GM12878 (cell line): ENCODE measurements at regions not wholly inside any gene's neighbourhood (a gene's known extent, or its start where the extent isn't known, plus 50 kb on each side); places are given as distances from the start of the nearest gene placed in this dataset.

ENCODE experiments used
- ATAC-seq: fragments of 200-7000 bp; cut with Tn5 transposase; 3 replicates; pipeline ENCODE4 v1.9.1; 2020; ENCODE audit warnings: mild to moderate bottlenecking, moderate library complexity
- BruUV-seq: library from RNA; stranded (reverse); fragments of 400-500 nt; replicated peaks from 2 replicates; lab custom pipeline; 2021; lab: Mats Ljungman, UMichigan
- CTCF ChIA-PET: fragments of 300-600 bp; sonication (Branson Sonifier 250); formaldehyde crosslinking; extraction: SDS; loops from one replicate; lab custom pipeline; 2021; ENCODE audit warnings: inconsistent platforms; lab: Yijun Ruan, JAX
- POLR2A ChIA-PET: fragments of 350-600 bp; formaldehyde crosslinking; extraction: SDS; loops from one replicate; lab custom pipeline; 2021; ENCODE audit warnings: inconsistent platforms; lab: Charles Lee
- RAD21 ChIA-PET: fragments of 300-600 bp; sonication (Branson Sonifier 250); formaldehyde crosslinking; loops from one replicate; lab custom pipeline; 2023; ENCODE audit warnings: antibody characterized with exemption; ENCODE audit not compliant: unreplicated experiment; lab: Charles Lee
- SMC1A ChIA-PET: fragments of 300-600 bp; sonication (Branson Sonifier 250); formaldehyde crosslinking; loops from one replicate; lab custom pipeline; 2023; ENCODE audit not compliant: unreplicated experiment, uncharacterized antibody; lab: Charles Lee
- DNase-seq: peaks from one replicate; pipeline ENCODE4 v3.0.0-alpha.2; 2011; ENCODE audit warnings: low read depth, low spot score
- FAIRE-seq: peaks from 3 replicates; lab custom pipeline; 2011; peaks lifted over from hg19 to GRCh38; lab: Jason Lieb, UNC
- H2AFZ ChIP-seq: 2 replicates; pipeline ENCODE4 v1.6.0; 2011; ENCODE audit warnings: low read depth, low read length, control low read depth; ENCODE audit not compliant: control insufficient read depth
- H3K27ac ChIP-seq: 2 replicates; pipeline ENCODE4 v1.5.1; 2011; ENCODE audit warnings: control low read depth; ENCODE audit not compliant: control insufficient read depth, insufficient read depth
- H3K27me3 ChIP-seq, 2 experiments: replicated peaks in 1 of 2; 2 replicates each; pipeline versions ENCODE4 v1.6.0 to v1.6.1; 2011; ENCODE audit warnings: low read length in 1 of 2; ENCODE audit not compliant: control insufficient read depth in 2 of 2, insufficient read depth in 2 of 2
- H3K36me3 ChIP-seq, 2 experiments: 2 replicates each; pipeline ENCODE4 v1.5.1; 2011; ENCODE audit warnings: low read length in 1 of 2; ENCODE audit not compliant: control insufficient read depth in 2 of 2, insufficient read depth in 2 of 2
- H3K4me1 ChIP-seq: 2 replicates; pipeline ENCODE4 v1.6.1; 2011; ENCODE audit warnings: mild to moderate bottlenecking, low read length, moderate library complexity, mixed read lengths; ENCODE audit not compliant: control insufficient read depth, insufficient read depth
- H3K4me2 ChIP-seq: 2 replicates; pipeline ENCODE4 v1.6.0; 2011; ENCODE audit warnings: control low read depth; ENCODE audit not compliant: control insufficient read depth, insufficient read depth
- H3K4me3 ChIP-seq: fragments of 200-600 bp; sonication (generic); 2 replicates; pipeline ENCODE4 v1.5.1; 2016
- H3K79me2 ChIP-seq: 2 replicates; pipeline ENCODE4 v1.6.0; 2011; ENCODE audit warnings: low read length; ENCODE audit not compliant: control insufficient read depth, insufficient read depth
- H3K9ac ChIP-seq: 2 replicates; pipeline ENCODE4 v1.8.0; 2011; ENCODE audit warnings: low read length, control low read depth, mixed read lengths; ENCODE audit not compliant: control insufficient read depth, insufficient read depth
- H3K9me3 ChIP-seq: replicated peaks from 3 replicates; pipeline ENCODE4 v1.5.1; 2011; ENCODE audit warnings: mild to moderate bottlenecking, low read length; ENCODE audit not compliant: control insufficient read depth, insufficient read depth
- H4K20me1 ChIP-seq: 2 replicates; pipeline ENCODE4 v1.6.0; 2011; ENCODE audit not compliant: control insufficient read depth, insufficient read depth
- ASH2L ChIP-seq: fragments of 300-600, 200-600 bp; sonication (generic); IDR thresholded peaks from 2 replicates; pipeline ENCODE4 v1.6.1; 2017; ENCODE audit warnings: low read depth, mild to moderate bottlenecking, borderline replicate concordance
- BCL11A ChIP-seq: IDR thresholded peaks from 2 replicates; pipeline ENCODE4 v1.6.1; 2011; ENCODE audit warnings: low read depth, low read length
- BHLHE40 ChIP-seq, 2 experiments: fragments of 450-650 bp in 1 of 2; IDR thresholded peaks; 2 replicates each; pipeline ENCODE4 v1.6.1; 2011 to 2017; ENCODE audit warnings: low read depth in 2 of 2, borderline replicate concordance in 1 of 2, improper control_type of control experiment in 1 of 2, low read length in 1 of 2, mild to moderate bottlenecking in 1 of 2
- CREB1 ChIP-seq: IDR thresholded peaks from 2 replicates; pipeline ENCODE4 v1.6.1; 2012; ENCODE audit warnings: low read depth, mild to moderate bottlenecking, inconsistent platforms
- KAT2A ChIP-seq: conservative IDR thresholded peaks from 2 replicates; pipeline ENCODE4 v1.6.1; 2011; ENCODE audit warnings: low read depth, low read length; ENCODE audit not compliant: control insufficient read depth
- MXI1 ChIP-seq: fragments of 150-350 bp; IDR thresholded peaks from 2 replicates; pipeline ENCODE4 v1.6.1; 2011; ENCODE audit warnings: low read depth, mild to moderate bottlenecking, inconsistent platforms, low read length, improper control_type of control experiment
- MYC ChIP-seq: IDR thresholded peaks from 2 replicates; pipeline ENCODE4 v1.6.1; 2011; ENCODE audit warnings: mild to moderate bottlenecking, low read length, moderate library complexity, inconsistent platforms; ENCODE audit not compliant: insufficient read depth, insufficient replicate concordance, insufficient read length, severe bottlenecking
- NFIC ChIP-seq: IDR thresholded peaks from 2 replicates; pipeline ENCODE4 v1.6.1; 2012; ENCODE audit warnings: low read depth, mild to moderate bottlenecking, inconsistent platforms, low read length, moderate library complexity
- PAX8 ChIP-seq: fragments of 450-650 bp; IDR thresholded peaks from 2 replicates; pipeline ENCODE4 v1.6.1; 2017; ENCODE audit warnings: mild to moderate bottlenecking, moderate library complexity
- POLR2AphosphoS5 ChIP-seq: IDR thresholded peaks from 2 replicates; pipeline ENCODE4 v1.6.1; 2011; ENCODE audit warnings: mild to moderate bottlenecking, low read length, inconsistent platforms
- RAD21 ChIP-seq: IDR thresholded peaks from 2 replicates; pipeline ENCODE4 v1.6.1; 2011; ENCODE audit warnings: mild to moderate bottlenecking, low read depth, low read length, moderate library complexity; ENCODE audit not compliant: insufficient read depth
- SP1 ChIP-seq: IDR thresholded peaks from one replicate; pipeline ENCODE4 v1.6.1; 2011; ENCODE audit warnings: low read depth, low read length
- STAT1 ChIP-seq: fragments of 450-650 bp; conservative IDR thresholded peaks from 2 replicates; pipeline ENCODE4 v1.6.1; 2014; ENCODE audit warnings: antibody characterized with exemption, mild to moderate bottlenecking
- SUZ12 ChIP-seq: fragments of 200-600 bp; sonication (generic); IDR thresholded peaks from one replicate; pipeline ENCODE4 v1.6.1; 2018; ENCODE audit warnings: antibody characterized with exemption, mild to moderate bottlenecking; ENCODE audit not compliant: unreplicated experiment
- WGBS: methylation state at CpG from one replicate; pipeline ENCODE4 v1.1.6; 2016; ENCODE audit warnings: low lambda C conversion rate; ENCODE audit not compliant: insufficient replicate concordance, insufficient coverage; ENCODE audit errors: missing lambda C conversion rate; 5-methylcytosine and 5-hydroxymethylcytosine counted together
- in situ Hi-C: fragments of 300-500 bp; cut with MboI; formaldehyde crosslinking; loops from 9 replicates; pipeline ENCODE4 v1.14.3; 2018; ENCODE audit warnings: mixed read lengths
- intact Hi-C: fragments of 100-400 bp; cut with micrococcal nuclease; formaldehyde crosslinking; loops from one replicate; pipeline ENCODE4 v1.14.2; 2022; ENCODE audit not compliant: unreplicated experiment
- TF ChIP-seq, protein P1 (sequence below): fragments of 450-650 bp; IDR thresholded peaks from 2 replicates; pipeline ENCODE4 v1.6.1; 2017; ENCODE audit warnings: low read depth, mild to moderate bottlenecking, moderate library complexity

DNA sequence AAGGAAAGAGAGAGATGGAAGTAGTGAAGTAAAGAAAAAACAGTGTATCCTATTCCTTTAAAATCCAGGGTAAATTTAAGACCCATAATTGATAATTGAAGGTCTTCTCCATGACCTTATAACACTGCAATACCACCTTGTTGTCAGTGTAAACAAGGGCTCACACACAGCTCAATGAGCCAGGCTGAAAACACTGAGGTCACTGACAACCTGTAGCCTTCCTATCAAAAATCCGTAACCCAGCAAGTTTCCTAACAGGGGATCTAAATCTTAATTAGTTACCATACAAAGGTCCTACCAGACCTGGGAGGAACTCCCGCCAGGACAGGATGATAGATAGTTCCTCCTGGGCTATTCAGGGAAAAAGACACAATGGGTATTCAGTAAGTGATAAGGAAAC, 1677.1 kb downstream of the OLFM4 start:
- DNase-seq (no peak), ATAC-seq (no peak)
- Histone ChIP-seq H4K20me1 (no peaks in the 10 kb centered on the region), H3K4me1 (no peaks in the 10 kb centered on the region), H3K4me3 (no peak overlapping the region), H3K4me2 (no peak overlapping the region), H3K36me3 (no peaks in the 10 kb centered on the region), H3K27me3 (no peaks in the 10 kb centered on the region), H3K27ac (no peak overlapping the region)
- no TSS peak for BruUV-seq
- ChIA-PET CTCF (no interaction called here), POLR2A (no interaction called here), SMC1A (no interaction called here)
- intact Hi-C loops = no loop called here
- TF ChIP-seq CREB1 = no peak
- no peak for TF ChIP-seq MXI1
- no peak for TF ChIP-seq PAX8
- no peak for TF ChIP-seq SP1
- no peak for TF ChIP-seq BHLHE40 (IDR thresholded peaks at IDR 0.05; ENCODE audit: borderline replicate concordance in 1 of 2, low read depth in 2 of 2, low read length in 1 of 2)
- TF ChIP-seq POLR2AphosphoS5 = no peak
- TF ChIP-seq, protein P1, sequence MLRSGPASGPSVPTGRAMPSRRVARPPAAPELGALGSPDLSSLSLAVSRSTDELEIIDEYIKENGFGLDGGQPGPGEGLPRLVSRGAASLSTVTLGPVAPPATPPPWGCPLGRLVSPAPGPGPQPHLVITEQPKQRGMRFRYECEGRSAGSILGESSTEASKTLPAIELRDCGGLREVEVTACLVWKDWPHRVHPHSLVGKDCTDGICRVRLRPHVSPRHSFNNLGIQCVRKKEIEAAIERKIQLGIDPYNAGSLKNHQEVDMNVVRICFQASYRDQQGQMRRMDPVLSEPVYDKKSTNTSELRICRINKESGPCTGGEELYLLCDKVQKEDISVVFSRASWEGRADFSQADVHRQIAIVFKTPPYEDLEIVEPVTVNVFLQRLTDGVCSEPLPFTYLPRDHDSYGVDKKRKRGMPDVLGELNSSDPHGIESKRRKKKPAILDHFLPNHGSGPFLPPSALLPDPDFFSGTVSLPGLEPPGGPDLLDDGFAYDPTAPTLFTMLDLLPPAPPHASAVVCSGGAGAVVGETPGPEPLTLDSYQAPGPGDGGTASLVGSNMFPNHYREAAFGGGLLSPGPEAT = no peak
- no peak for TF ChIP-seq ASH2L
- no peak for TF ChIP-seq KAT2A
- no peak for TF ChIP-seq MYC
- TF ChIP-seq SUZ12 = no peak
- no peak for TF ChIP-seq RAD21
- no peak for TF ChIP-seq NFIC
- TF ChIP-seq BCL11A = no peak
- no peak for TF ChIP-seq STAT1
- TF ChIP-seq, all 136 proteins: peak for 0
- FAIRE-seq = no peak
- RAD21 ChIA-PET = no interaction called here
- Histone ChIP-seq H3K79me2 (no peaks in the 10 kb centered on the region), H3K9ac (no peak overlapping the region), H3K9me3 (no peaks in the 10 kb centered on the region), H2AFZ (no peak overlapping the region)
- 36% methylated on average over 2 of the region's 2 CpGs for WGBS
- in situ Hi-C loops = no loop called here
